ENCODE measurements at regions not wholly inside any gene's neighbourhood (a gene's known extent, or its start where the extent isn't known, plus 50 kb on each side); places are given as distances from the start of the nearest gene placed in this dataset.
"Not testable (repeated sequence)": the region's sequence is repeated elsewhere in the genome, so short reads cannot be mapped to it uniquely, and the experiment has no call there.

- ATAC-seq (replicated peaks) (no peak), DNase-seq (no peak)
- H3K4me3 Mint-ChIP-seq, result no peak overlapping the region
- peaks cover 5 to 6% of the 10 kb centered on the region in 2 donors for H3K9me3 Mint-ChIP-seq
- H3K36me3 Mint-ChIP-seq, result no peaks in the 10 kb centered on the region
- H3K27me3 Mint-ChIP-seq, result no peaks in the 10 kb centered on the region
- H3K27ac Mint-ChIP-seq, result no peak overlapping the region
- H3K4me1 Mint-ChIP-seq, result no peaks in the 10 kb centered on the region
Observed at GRCh38 chr3:20673866-20674265, 487.9 kb upstream of the SGO1 start.

DNA sequence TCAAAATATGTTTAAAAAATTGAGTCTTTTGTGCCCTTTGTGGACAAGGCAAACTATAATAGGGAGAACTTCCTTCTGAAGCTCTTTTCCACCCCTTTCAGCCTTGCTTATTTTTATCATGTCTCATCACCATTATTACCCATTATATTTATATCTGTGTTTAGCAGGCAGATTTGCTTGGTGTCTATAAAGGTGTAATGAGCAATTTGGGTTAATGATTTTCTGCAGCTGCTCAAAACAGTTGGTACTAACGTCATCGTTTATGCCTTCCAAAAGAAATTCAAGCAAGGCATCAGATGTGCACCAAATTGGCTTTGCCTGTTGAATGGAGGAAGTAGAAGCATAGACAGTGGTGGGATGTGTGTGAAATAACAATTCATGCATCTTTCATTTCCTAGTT is 483.7 kb upstream of the SGO1 start:
- H3K4me3 Mint-ChIP-seq, result no peak overlapping the region
- DNase-seq (no peak), ATAC-seq (replicated peaks) (no peak)
- no peaks in the 10 kb centered on the region for H3K27me3 Mint-ChIP-seq
- no peaks in the 10 kb centered on the region for H3K4me1 Mint-ChIP-seq
- H3K9me3 Mint-ChIP-seq, result peaks cover 5 to 6% of the 10 kb centered on the region in 2 donors
- H3K27ac Mint-ChIP-seq, result no peak overlapping the region
- H3K36me3 Mint-ChIP-seq, result no peaks in the 10 kb centered on the region

GRCh38 chr3:20669184-20669583 is 483.2 kb upstream of the SGO1 start:
- H3K36me3 Mint-ChIP-seq, result no peaks in the 10 kb centered on the region
- H3K4me3 Mint-ChIP-seq, result no peak overlapping the region
- H3K4me1 Mint-ChIP-seq, result no peaks in the 10 kb centered on the region
- H3K27ac Mint-ChIP-seq, result no peak overlapping the region
- peaks cover 5 to 6% of the 10 kb centered on the region in 2 donors for H3K9me3 Mint-ChIP-seq
- H3K27me3 Mint-ChIP-seq, result no peaks in the 10 kb centered on the region
- no peak for DNase-seq
- no peak for ATAC-seq (replicated peaks)

DNA sequence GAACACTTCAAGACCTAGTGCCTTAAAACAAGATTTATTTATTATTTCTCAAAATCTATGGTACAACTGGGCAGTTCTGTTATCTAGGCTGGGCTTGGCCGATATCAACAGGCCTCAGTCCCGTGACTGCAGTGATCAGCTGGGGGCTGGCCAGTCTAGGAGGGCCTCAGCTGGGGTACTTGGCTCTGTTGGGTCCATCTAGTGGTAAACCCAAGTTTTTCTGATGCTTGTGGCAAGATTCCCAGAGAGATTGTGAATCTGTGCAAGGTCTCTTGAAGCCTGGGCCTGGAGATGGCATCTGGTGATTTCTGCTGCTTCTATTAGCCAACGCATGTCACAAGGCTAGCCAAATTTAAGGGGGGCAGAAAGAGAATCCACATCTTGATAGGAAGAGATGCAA is 482.4 kb upstream of the SGO1 start:
- Mint-ChIP-seq H3K4me3 (no peak overlapping the region), H3K27me3 (no peaks in the 10 kb centered on the region)

GRCh38 chr3:20666091-20666490 is 480.1 kb upstream of the SGO1 start:
- H3K4me1 Mint-ChIP-seq, result no peaks in the 10 kb centered on the region
- H3K27ac Mint-ChIP-seq, result no peak overlapping the region
- H3K4me3 Mint-ChIP-seq, result no peak overlapping the region
- H3K9me3 Mint-ChIP-seq, result peaks cover 0 to 1% of the 10 kb centered on the region in 2 donors
- no peaks in the 10 kb centered on the region for H3K27me3 Mint-ChIP-seq
- ATAC-seq (replicated peaks) (no peak), DNase-seq (no peak)
- H3K36me3 Mint-ChIP-seq, result no peaks in the 10 kb centered on the region

More for the DNA sequence above, 482.4 kb upstream of the SGO1 start:
- no peaks in the 10 kb centered on the region for H3K4me1 Mint-ChIP-seq
- ATAC-seq (replicated peaks) (no peak), DNase-seq (no peak)
- H3K9me3 Mint-ChIP-seq, result peaks cover 0 to 1% of the 10 kb centered on the region in 2 donors
- H3K27ac Mint-ChIP-seq, result no peak overlapping the region
- H3K36me3 Mint-ChIP-seq, result no peaks in the 10 kb centered on the region

GRCh38 chr3:20658491-20658890 is 472.5 kb upstream of the SGO1 start:
- Mint-ChIP-seq H3K4me1 (no peaks in the 10 kb centered on the region), H3K9me3 (peaks cover 7 to 9% of the 10 kb centered on the region in 2 donors), H3K27ac (no peak overlapping the region), H3K36me3 (no peaks in the 10 kb centered on the region), H3K4me3 (no peak overlapping the region), H3K27me3 (no peaks in the 10 kb centered on the region)
- ATAC-seq (replicated peaks), result no peak
- DNase-seq, result no peak

DNA sequence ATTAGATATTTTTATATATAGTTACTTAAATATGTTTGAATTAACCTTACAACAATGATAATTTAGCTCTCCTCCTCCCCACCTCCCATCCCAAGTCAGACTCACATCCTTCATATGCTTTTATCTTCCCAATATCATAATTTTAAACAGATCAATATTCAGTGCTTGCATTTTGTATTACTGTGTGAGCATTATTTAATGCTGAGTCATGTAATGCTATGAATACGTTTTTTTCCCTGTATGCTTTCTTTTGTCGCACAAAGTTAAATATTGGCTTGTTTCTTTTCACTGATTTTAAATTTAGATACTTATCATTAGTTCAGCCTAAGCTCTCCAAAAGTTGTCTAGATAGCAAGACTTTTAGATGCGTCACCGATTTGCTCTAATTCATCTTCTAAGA is 471.6 kb upstream of the SGO1 start:
- Mint-ChIP-seq H3K9me3 (peaks cover 7 to 9% of the 10 kb centered on the region in 2 donors), H3K27ac (no peak overlapping the region), H3K4me3 (no peak overlapping the region), H3K36me3 (no peaks in the 10 kb centered on the region), H3K27me3 (no peaks in the 10 kb centered on the region), H3K4me1 (no peaks in the 10 kb centered on the region)
- ATAC-seq (replicated peaks) (no peak), DNase-seq (no peak)

- ATAC-seq (replicated peaks), result no peak
- no peaks in the 10 kb centered on the region for H3K27me3 Mint-ChIP-seq
- H3K9me3 Mint-ChIP-seq, result peaks cover 3 to 7% of the 10 kb centered on the region in 2 donors
- H3K4me1 Mint-ChIP-seq, result no peaks in the 10 kb centered on the region
- H3K36me3 Mint-ChIP-seq, result no peaks in the 10 kb centered on the region
- no peak overlapping the region for H3K4me3 Mint-ChIP-seq
- no peak for DNase-seq
- H3K27ac Mint-ChIP-seq, result no peak overlapping the region
Observed at GRCh38 chr3:20652231-20652986, 466.4 kb upstream of the SGO1 start.

DNA sequence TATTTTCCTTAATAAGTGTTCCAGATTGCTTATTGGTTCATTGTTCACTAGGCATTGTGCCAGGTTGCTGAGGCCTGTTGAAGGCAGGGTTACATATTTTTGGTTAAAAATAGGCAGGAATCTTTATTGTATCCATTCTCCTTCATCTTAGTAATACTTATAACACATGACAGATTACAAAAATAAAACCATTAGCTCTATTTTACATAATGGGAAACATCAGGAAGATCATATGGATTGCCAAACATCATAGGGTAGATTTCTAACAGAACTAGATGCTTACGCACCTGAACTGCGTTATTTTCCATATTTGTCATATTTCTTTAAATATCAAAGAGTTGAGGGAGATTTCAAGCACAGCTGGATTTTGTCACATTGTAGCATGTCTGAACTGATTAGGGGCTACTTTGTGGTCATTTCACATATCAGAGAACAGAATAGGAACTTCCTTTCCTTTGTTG is 462.9 kb upstream of the SGO1 start:
- DNase-seq, result no peak
- no peak for ATAC-seq (replicated peaks)
- Mint-ChIP-seq H3K36me3 (no peaks in the 10 kb centered on the region), H3K4me3 (no peak overlapping the region), H3K27me3 (no peaks in the 10 kb centered on the region), H3K4me1 (no peaks in the 10 kb centered on the region), H3K27ac (no peak overlapping the region), H3K9me3 (no peaks in the 10 kb centered on the region)

DNA sequence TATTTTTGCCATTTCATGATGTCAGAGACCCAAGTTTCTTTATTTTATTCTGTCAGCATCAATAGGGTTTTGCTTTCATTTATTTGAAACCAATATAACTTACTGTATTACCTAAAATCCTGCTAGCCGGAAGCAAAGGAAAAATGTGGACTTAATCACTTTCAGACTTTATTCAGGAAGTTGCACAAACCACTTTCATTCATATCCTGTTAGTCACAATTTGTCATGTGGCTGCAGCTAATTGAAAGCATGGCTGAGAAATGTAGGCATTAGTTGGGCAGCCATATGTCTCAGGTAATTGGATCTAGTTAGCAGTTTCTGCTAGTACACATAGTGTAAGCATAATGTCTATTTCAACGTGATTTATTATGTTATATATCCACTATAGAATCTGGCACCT is 462.3 kb upstream of the SGO1 start:
- H3K27me3 Mint-ChIP-seq, result no peaks in the 10 kb centered on the region
- DNase-seq (no peak), ATAC-seq (replicated peaks) (no peak)
- H3K4me1 Mint-ChIP-seq, result no peaks in the 10 kb centered on the region
- H3K9me3 Mint-ChIP-seq, result no peaks in the 10 kb centered on the region
- no peak overlapping the region for H3K4me3 Mint-ChIP-seq
- H3K27ac Mint-ChIP-seq, result no peak overlapping the region
- H3K36me3 Mint-ChIP-seq, result no peaks in the 10 kb centered on the region

GRCh38 chr3:20646425-20646824 is 460.4 kb upstream of the SGO1 start:
- ATAC-seq (replicated peaks) (no peak), DNase-seq (no peak)
- H3K9me3 Mint-ChIP-seq, result no peaks in the 10 kb centered on the region
- no peak overlapping the region for H3K27ac Mint-ChIP-seq
- no peaks in the 10 kb centered on the region for H3K36me3 Mint-ChIP-seq
- H3K4me1 Mint-ChIP-seq, result no peaks in the 10 kb centered on the region
- no peaks in the 10 kb centered on the region for H3K27me3 Mint-ChIP-seq
- no peak overlapping the region for H3K4me3 Mint-ChIP-seq

DNA sequence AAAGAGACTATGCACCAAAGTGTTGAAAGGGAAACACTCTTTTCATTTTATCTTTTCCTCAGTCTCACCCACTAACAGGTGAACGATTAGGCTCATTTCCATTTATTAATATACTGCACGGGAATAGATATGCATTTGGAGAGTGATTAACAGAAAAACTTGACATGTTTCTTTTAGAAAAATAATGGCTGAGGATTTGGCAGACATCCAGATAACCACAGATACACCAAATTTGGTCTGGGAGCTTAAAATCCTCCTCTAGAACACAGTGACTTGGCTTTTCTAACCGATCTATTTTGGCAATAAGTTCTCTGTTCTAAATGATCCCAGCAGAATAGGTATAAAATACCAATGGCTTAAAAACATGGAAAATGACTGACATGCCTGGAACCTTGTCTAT is 459.3 kb upstream of the SGO1 start:
- no peaks in the 10 kb centered on the region for H3K4me1 Mint-ChIP-seq
- no peak overlapping the region for H3K4me3 Mint-ChIP-seq
- no peak overlapping the region for H3K27ac Mint-ChIP-seq
- ATAC-seq (replicated peaks) (no peak), DNase-seq (no peak)
- no peaks in the 10 kb centered on the region for H3K27me3 Mint-ChIP-seq
- no peaks in the 10 kb centered on the region for H3K9me3 Mint-ChIP-seq
- no peaks in the 10 kb centered on the region for H3K36me3 Mint-ChIP-seq

DNA sequence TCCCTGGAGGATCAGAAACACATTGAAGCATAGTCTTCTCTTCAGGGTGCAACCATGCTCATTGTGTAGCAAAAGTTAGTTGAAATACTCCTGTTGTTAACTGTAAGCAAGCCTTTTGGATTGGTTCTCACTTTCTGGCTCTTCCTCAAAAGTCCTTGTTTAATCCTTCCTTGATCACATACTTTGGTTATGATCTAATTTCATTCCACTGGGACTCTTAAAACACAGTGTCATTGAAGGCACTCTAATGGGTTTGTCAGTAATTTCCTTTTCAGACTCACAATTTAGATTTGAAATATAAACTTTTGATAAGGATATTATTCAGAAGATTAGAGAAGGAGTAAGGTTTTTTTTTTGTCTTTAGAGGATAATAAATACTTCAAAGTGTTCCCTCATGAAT is 451.7 kb upstream of the SGO1 start:
- H3K27ac Mint-ChIP-seq, result no peak overlapping the region
- no peaks in the 10 kb centered on the region for H3K4me1 Mint-ChIP-seq
- no peaks in the 10 kb centered on the region for H3K27me3 Mint-ChIP-seq
- H3K36me3 Mint-ChIP-seq, result no peaks in the 10 kb centered on the region
- no peak overlapping the region for H3K4me3 Mint-ChIP-seq
- no peak for ATAC-seq (replicated peaks)
- DNase-seq, result no peak
- peaks cover 0 to 4% of the 10 kb centered on the region in 2 donors for H3K9me3 Mint-ChIP-seq

- DNase-seq (no peak), ATAC-seq (replicated peaks) (no peak)
- H3K4me1 Mint-ChIP-seq, result peaks cover 0 to 1% of the 10 kb centered on the region in 2 donors
- H3K36me3 Mint-ChIP-seq, result no peaks in the 10 kb centered on the region
- no peaks in the 10 kb centered on the region for H3K27me3 Mint-ChIP-seq
- H3K27ac Mint-ChIP-seq, result no peak overlapping the region
- H3K9me3 Mint-ChIP-seq, result peaks cover 15 to 20% of the 10 kb centered on the region in 2 donors
- H3K4me3 Mint-ChIP-seq, result no peak overlapping the region
Observed at GRCh38 chr3:20622304-20622703, 436.3 kb upstream of the SGO1 start.

GRCh38 chr3:20618621-20619020 is 432.6 kb upstream of the SGO1 start:
- H3K4me1 Mint-ChIP-seq; H3K4me3 Mint-ChIP-seq; H3K27ac Mint-ChIP-seq; H3K36me3 Mint-ChIP-seq; H3K27me3 Mint-ChIP-seq; DNase-seq; ATAC-seq (replicated peaks): not testable (repeated sequence)
- H3K9me3 Mint-ChIP-seq, result peaks cover 18 to 27% of the 10 kb centered on the region in 2 donors

Measured in stimulated activated naive B cell treated with anti-CD40 and anti-IgM and Interleukin-4, amounts not matched to agents 10 μg/mL and 1 μg/mL and 100 μg/mL, for 72 hours (primary cell).